GM18511 (cell line): ENCODE measurements at regions not wholly inside any gene's neighbourhood (a gene's known extent, or its start where the extent isn't known, plus 50 kb on each side); places are given as distances from the start of the nearest gene placed in this dataset.
"Not testable (repeated sequence)": the region's sequence is repeated elsewhere in the genome, so short reads cannot be mapped to it uniquely, and the experiment has no call there.

ENCODE experiments used
- ATAC-seq: cut with Tn5 transposase; IDR thresholded peaks from one replicate; pipeline ENCODE4 v1.9.1; 2021; ENCODE audit warnings: mild to moderate bottlenecking, moderate library complexity; ENCODE audit not compliant: unreplicated experiment

DNA sequence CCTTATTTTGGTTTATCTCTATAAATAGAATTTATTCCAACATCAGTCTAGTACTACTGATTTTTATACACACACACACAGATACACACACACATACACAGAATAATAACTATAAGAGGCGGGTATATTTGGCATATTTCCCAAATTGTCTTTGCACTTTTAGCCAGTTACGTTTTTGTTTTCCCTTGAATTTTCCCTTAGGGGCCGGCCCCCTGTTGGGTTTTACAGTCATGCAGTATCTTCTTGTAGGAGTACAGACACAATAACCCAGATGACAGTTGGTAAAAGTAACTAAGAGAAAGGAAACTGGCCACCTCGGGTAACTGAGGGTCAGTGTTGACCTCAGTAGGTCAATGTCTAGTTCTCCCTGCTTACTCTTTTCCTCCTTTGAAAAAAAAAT lies 50.9 kb downstream of the DISP1 start:
- no peak for ATAC-seq

DNA sequence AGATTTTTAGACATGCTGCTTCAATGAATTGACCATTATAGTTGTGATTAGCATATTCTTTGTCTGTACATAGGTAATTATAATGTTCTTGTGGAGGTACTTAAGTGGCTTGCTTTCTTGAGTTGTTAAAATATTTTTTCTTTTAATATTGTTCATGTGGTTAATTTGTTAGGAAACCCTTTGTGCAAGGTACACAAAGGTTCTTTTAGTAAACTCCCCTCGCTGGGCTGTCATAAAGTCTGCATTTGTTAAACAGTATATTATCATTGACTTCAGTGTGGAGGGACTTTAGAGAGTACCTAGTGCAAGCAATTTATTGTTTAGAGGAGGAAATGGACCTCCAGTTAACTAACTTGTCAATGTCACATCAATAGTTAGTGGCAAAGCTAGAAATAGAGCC lies 52.5 kb downstream of the DISP1 start:
- ATAC-seq = no peak

DNA sequence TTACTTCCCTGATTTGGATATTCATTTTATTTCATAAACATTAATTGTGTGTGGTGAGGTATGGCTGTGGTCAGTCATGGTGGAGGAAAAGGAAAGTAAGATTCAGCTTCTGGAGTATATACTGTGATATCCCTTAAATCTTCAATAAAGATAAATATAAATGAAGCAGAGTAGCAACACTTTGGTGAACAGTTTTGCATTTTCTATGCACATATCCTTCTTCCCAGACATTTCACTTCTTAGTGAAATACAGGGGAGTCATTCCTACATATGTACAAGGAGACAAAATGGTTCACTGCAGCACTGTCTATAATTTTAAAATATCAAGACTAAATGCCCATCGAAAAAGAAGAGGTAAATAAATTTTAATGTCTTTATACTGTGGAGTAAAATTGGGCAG lies 61.3 kb downstream of the DISP1 start:
- no peak for ATAC-seq

DNA sequence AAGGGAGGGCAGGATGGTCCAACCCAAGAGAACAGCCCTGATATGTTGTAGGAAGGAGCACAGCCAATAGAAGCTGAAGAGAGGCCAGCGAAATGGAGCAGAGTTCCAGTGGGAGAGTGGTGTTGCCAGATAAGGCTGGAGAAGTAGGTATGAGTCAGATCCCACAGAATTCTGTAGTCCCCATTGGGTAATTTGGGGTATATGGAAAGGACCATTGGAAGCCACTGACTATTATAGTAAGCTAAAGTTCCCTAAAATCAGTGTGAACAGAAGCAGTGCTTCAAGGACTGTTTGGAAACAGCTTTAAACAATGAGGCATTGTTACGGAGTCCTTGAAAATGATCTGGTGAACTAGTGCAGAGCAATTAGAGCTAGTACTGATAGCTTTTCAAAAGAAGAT lies 63.0 kb downstream of the DISP1 start:
- ATAC-seq = no peak

DNA sequence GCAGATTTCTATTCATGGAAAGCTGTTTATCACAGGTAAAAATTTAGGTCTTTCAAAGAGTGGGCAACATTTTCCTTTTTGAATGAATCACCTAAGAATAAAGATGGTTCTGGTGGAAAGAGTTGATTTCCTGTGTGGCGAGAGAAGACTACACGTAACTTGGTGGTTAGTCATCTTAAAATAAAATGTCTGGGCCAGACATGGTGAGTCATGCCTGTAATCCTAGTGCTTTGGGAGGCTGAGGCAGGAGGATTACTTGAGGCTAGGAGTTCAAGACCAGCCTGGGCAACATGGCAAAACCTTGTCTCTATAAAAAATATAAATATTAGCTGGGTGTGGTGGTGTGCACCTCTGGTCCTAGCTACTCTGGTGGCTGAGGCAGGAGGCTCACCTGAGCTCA lies 65.7 kb downstream of the DISP1 start:
- no peak for ATAC-seq

DNA sequence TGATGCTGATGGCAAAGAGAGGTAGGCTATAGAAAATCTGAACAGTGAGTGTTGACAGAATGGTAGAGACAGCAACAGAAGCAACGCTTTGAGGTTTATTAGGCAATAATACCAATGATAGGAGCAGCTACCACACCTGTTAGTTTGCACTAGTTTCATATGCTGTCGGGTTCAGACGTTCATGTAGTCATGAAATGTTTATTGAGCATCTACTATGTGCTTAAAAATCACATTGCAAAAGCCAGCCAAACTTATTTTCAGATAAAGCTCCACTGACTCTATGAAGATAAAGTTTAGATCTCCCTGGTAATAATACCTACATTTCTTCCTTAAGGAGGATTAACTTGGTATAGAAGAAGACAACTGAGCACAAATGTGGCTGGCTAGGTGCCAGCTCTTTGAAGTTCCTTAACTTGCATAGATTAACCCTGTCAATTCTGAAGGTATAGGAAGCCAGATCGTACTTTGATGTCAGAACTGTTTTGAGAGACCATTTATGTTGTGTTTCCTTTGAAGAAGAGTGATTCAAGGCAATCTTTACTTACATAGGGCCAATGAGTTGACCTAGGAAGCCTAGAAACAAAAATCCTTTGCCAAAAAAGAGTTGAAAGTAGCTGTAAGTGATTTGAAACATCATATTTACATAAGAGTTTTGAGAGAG lies 71.5 kb downstream of the DISP1 start:
- ATAC-seq = no peak

DNA sequence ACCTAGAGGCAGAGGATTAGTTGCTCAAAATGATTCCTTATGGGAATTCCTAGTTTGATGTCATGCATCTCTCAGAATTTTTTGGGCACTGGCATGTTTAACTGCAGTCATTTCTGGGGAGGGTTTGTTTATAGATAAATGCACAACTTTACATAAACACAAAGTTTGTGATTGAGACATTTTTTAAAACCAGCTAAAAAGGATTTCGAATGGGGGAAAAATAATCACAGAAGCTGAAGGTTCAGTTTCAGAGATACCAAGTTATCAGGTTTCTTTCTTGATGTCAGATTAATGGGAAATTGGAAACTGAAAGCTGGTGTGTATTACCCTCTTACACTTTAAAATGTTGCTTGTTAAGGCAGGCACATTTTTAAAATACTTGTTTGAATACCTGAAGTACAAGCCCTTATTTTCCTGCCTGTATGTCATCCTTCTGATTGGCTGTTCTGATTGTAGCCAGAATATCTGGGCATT lies 72.1 kb downstream of the DISP1 start:
- no peak for ATAC-seq

DNA sequence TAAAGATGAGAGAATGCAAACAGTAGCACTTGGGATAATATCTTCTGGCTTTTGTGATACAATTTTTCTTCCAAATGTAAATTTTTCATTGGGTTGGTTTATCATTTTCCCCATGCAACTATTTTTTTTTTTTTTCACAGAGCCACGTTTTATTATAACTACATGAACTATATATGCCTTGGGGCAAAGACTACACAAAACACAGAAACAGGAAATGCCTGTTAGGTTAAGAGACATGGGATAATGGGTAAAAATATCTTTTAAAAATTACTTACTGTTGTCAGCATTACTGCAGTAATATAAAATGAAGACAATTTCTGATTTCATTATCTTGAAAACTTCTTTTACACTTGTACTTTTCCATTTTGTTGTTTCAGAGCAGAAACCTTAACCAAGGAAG lies 74.6 kb downstream of the DISP1 start:
- ATAC-seq = no peak

DNA sequence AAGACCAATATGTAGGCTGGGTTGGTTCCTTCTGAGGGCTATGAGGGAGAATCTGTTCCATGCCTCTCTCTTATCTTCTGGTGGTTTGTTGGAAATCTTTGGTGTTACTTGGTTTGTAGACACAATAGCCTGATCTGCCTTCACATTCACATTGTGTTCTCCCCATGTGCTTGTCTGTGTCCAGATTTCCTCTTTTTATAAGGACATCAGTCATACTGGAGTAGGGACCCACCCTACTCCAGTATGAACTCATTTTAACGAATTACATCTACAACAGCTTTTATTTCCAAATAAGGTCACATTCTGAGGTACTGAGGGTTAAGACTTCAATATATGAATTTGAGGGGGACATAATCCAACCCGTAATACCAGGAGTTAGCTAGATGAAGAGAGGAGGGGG lies 75.9 kb downstream of the DISP1 start:
- no peak for ATAC-seq

DNA sequence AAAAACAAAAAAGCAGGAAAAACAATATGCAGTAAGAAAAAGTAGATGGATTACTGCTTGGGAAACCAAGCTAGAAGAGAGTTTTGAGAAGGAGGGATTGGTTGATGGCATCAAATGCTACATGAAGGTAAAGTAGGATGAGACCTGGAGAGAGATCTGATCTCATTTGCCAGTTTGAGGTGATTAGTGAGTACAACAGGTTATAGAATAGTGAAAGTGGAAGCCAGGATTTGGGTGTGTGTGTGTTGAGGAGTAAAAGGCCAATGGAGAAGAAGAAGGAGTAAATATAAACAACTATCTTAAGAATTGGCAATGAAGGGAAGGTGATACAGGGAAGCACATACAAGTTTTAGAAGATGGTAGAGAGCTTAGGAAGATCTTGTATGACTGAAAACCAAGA lies 76.7 kb downstream of the DISP1 start:
- ATAC-seq = no peak

DNA sequence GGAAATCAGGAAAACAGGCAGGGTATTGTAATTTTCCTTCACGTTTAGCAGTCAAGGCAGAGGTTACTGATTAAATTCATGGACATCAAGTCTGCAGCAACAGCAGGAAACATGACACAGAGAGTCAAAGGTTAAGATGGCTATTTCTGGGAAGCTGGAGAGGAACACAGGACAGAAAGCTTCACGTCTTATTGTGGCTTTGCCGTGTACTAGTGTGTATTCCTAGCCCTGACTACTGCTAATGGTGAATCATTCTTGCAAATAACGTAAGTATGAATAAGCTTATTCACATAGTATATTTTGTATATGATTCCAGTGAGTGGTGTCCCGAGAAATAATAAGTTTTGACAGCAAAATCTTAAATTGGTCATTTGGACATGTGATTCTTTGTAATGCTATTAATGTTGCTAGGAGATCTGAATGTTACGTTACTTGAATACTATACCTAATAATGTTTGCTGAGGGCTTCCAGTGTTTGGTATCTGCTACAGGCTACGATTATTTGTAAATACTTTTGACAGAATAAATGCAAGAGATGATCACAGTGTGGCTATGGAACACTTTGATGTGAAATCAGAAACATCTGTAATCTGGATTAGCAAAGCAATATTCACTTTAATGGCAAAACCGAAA lies 77.4 kb downstream of the DISP1 start:
- ATAC-seq = no peak

DNA sequence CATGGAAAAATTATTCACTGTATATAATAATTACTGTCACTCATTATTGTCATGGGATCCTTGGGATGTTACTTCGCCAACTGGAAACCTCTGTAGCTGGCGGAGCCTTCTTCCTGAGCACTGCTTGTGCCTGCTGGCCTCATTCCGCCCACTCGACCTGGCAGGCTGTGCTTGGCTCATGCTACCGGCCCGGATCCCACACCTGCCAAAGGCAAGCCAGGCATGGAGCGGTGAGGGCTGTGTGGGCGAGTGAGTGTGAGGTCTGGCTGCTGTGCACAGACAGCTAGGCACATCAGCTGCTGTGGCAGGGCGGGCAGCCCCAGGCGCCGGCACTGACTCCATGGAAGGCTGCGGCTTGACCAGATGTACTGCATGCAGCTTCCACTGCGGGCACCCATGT lies 78.4 kb downstream of the DISP1 start:
- ATAC-seq = no peak

DNA sequence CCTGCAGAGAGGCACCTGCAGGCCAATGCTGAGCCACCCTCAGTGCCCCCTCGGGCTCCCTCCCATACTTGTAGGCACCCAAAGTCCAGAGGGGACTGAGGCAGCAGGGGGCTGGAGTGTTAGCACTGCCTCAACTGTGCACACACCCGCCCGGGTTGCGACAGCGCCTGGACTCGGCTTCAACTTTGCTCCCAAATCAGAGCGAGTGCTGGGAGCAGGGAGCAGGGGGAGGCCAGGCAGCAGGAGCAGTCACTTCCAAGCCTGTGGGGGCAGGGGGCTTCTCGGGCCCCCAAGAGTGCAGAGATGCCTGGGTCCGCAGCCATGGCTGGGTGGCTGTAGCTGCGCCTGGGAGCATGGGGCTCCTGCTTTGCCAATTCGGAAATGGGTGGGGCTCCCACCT lies 79.5 kb downstream of the DISP1 start:
- no peak for ATAC-seq

DNA sequence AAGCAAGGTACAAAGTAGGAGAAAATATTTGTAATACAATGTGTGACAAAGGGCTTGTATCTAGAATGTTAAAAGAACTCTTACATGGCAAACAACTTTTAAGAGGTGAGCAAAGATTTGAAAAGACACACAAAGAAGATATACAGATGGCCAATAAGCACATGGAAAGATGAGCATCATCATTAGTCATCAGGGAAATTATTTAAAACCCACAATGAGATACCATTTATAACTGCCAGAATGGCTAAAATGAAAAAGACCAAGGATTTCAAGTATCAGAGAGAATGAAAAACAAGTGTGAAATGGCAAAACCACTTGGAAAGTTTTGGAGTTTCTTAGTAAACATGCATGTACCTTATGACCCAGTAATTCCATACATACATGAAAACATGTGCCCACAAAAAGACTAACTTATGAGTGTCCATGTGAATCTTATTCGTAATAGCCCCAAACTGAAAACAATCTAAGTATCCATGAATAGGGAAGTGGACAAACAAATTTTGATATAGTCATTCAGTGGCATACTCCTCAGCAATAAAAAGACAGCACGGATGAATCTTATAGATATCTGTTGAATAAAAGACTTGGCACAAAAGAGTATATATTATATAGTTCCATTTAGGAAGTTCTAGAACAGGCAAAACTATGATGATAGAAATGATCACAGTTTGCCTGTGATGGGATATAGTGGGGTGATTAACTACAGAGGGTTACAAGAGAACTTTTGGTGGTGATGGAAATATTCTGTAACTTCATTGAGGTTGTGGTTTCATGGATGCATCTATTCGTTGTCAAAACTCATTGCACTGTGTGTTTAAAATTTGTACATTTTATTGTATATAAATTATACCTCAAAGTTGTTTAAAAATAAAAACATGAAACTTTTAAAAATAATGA lies 82.0 kb downstream of the DISP1 start:
- no peak for ATAC-seq

DNA sequence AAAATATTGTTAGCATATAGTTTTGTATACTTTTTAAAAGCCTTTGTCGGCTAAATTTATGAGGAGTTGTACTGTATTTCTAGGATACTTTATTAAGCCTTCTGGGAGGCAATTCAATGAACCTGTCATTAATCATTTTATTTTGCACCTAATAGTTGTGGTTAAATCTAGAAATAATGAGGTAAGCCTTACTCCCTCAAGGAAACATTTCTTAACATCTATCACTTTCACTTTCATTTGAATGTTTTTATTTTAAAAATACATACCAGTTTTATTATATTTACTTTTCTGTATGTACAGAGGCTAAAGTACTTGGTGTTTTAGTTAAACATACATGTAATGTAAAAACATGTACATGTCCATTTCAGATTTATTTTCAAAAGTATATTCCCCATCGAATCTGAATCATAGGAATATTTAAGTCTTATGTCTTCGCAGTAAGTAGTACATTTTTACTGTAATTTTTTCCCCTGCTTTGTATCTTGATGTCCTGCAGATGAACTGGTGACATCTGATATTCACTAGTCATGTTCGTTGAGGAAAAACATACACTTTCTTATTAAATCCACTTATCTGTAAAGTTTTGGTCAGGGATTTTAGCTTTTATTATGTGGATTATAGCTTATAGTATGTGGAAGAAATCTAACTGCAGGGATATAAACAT lies 82.8 kb downstream of the DISP1 start:
- no peak for ATAC-seq

DNA sequence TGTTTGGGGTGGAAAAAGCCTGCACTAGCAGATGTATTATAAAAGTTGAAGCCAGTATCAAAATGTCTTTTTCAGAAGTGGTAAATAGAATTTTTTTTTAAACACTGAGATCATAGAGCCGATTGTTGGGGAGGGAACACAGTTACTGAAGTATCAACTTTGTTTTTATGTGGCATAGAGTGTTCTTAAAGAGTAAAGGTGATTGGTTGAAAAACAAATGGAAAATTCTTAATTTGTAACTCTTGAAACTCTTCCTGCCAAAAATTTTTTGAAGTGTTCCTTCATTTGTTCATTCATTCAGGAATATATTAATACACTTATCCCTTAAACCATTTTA lies 83.3 kb downstream of the DISP1 start:
- no peak for ATAC-seq

DNA sequence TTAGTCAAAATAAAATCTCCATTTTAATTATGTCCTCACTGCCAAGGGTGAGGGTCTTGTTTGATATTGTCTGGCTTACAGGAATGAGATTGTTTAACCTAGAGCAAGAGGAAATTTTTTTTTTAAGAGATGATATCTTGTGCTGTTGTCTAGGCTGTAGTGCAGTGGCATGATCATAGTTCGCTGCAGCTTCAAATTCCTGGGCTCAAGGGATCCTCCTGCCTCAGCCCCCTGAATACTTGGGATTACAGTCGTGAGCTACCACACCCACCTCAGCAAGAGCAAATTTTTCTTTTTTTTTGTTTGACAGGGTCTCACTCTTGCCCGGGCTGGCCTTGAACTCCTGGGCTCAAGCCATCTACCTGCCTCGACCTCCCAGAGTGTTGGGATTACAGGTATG lies 84.6 kb downstream of the DISP1 start:
- no peak for ATAC-seq

DNA sequence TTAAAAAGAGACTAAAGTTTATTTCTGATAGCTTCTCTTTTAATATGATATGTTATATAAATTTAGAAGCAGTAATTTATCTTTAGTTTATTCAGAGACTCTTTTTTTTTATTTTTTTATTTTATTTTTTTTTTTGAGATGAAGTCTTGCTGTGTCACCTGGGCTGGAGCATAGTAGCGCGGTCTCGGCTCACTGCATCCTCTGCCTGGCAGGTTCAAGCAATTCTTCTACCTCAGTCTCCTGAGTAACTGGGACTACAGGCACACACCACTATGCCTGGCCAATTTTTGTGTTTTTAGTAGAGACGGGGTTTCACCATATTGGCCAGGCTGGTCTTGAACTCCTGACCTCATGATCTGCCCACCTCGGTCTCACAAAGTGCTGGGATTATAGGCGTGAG lies 89.6 kb downstream of the DISP1 start:
- no peak for ATAC-seq

DNA sequence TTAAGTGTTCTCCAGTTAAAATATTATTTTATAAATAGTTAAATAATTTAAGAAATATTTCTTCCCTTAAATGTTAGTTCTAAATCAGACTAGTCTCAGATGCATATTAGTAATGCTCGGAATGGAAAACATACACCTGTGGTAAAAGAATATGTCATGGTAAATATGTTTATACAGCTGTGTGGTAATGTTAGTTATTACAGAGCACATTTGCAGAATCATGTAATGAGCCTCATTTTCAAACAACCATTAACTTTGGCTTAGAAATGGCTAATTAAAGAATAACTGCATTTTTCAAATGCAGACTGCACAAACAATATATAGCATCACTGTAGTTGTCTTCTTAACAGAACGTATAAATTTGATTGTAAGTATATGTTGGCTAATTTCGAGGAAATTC lies 90.3 kb downstream of the DISP1 start:
- no peak for ATAC-seq

DNA sequence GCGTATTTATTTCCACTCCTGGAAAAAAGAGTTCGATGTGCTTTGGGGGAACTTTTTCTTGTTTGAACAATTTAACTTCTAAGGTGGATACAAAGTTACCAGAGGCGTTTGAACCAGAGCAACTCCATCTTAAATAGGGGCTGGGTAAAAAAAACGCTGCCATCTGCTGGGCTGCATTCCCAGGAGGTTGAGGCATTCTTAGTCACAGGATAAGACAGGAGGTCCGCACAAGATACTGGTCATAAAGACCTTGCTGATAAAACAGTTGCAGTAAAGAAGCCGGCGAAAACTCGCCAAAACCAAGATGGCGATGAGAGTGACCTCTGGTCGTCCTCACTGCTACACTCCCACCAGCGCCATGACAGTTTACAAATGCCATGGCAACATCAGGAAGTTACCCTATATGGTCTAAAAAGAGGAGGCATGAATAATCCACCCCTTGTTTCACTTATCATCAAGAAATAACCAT lies 91.5 kb downstream of the DISP1 start:
- not testable (repeated sequence) for ATAC-seq

DNA sequence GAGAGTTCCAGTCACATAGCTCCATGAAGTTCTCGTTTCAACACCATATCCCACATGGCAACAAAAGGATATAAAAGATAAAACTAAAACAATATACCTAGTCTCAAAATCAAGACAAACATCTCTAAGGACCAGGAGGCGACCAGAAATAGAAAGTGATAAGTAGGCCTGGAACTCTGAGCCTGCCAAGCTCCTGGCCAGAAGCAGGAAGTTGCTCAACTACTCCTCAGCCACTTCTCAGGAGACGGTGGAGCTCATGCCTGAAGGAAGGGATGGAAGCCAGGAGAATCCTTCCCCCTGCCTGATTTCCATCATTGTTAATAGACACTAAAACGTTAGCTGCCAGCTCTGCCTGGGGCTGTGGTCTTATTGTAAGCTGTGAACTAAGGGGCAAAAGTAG lies 94.7 kb downstream of the DISP1 start:
- no peak for ATAC-seq
